Loucy (cell line): ENCODE measurements at regions not wholly inside any gene's neighbourhood (a gene's known extent, or its start where the extent isn't known, plus 50 kb on each side); places are given as distances from the start of the nearest gene placed in this dataset.

ENCODE experiments used
- H2AFZ ChIP-seq: fragments of 200-600 bp; sonication (generic); 2 replicates; pipeline ENCODE4 v1.6.0; 2016; ENCODE audit warnings: antibody characterized with exemption, mild to moderate bottlenecking, low read length, moderate library complexity
- H3F3A ChIP-seq: fragments of 200-600 bp; 2 replicates; pipeline ENCODE4 v1.6.0; 2016; ENCODE audit warnings: antibody characterized with exemption, low read depth, mild to moderate bottlenecking
- H3K27me3 ChIP-seq: fragments of 200-600 bp; sonication (generic); 2 replicates; pipeline ENCODE4 v1.6.1; 2014; ENCODE audit warnings: low read length, mild to moderate bottlenecking; ENCODE audit not compliant: insufficient read depth, poor library complexity, severe bottlenecking
- H3K36me3 ChIP-seq: fragments of 200-600 bp; sonication (generic); 2 replicates; pipeline ENCODE4 v1.6.1; 2016; ENCODE audit warnings: low read length; ENCODE audit not compliant: insufficient read depth
- H3K4me1 ChIP-seq: fragments of 200-600 bp; sonication (generic); 2 replicates; pipeline ENCODE4 v1.5.1; 2014; ENCODE audit warnings: low read length, mild to moderate bottlenecking; ENCODE audit not compliant: insufficient read depth, poor library complexity, severe bottlenecking
- H3K4me2 ChIP-seq: fragments of 200-600 bp; sonication (generic); 2 replicates; pipeline ENCODE4 v1.6.0; 2014; ENCODE audit warnings: antibody characterized with exemption, low read length, low read depth, mild to moderate bottlenecking; ENCODE audit not compliant: poor library complexity, severe bottlenecking
- H3K4me3 ChIP-seq: fragments of 200-600 bp; sonication (generic); 2 replicates; pipeline ENCODE4 v1.5.1; 2014; ENCODE audit warnings: low read length, mild to moderate bottlenecking, mixed read lengths; ENCODE audit not compliant: poor library complexity, severe bottlenecking
- H3K79me2 ChIP-seq: fragments of 200-600 bp; sonication (generic); 2 replicates; pipeline ENCODE4 v1.6.1; 2014; ENCODE audit warnings: low read length; ENCODE audit not compliant: insufficient read depth
- H3K9ac ChIP-seq: fragments of 200-600 bp; sonication (generic); 2 replicates; pipeline ENCODE4 v1.6.0; 2014; ENCODE audit warnings: mild to moderate bottlenecking, low read depth, low read length, moderate library complexity; ENCODE audit not compliant: poor library complexity, severe bottlenecking
- H3K9me2 ChIP-seq: fragments of 200-600 bp; sonication (generic); replicated peaks from 2 replicates; pipeline ENCODE4 v1.6.1; 2016; ENCODE audit warnings: low read depth, low read length, mixed read lengths
- H3K9me3 ChIP-seq: fragments of 200-600 bp; sonication (generic); 2 replicates; pipeline ENCODE4 v1.6.1; 2014; ENCODE audit warnings: mild to moderate bottlenecking, antibody characterized with exemption, low read length, low read depth; ENCODE audit not compliant: insufficient read depth
- H4K20me1 ChIP-seq: fragments of 200-600 bp; sonication (generic); 2 replicates; pipeline ENCODE4 v1.6.0; 2014; ENCODE audit warnings: antibody characterized with exemption, low read length, mild to moderate bottlenecking; ENCODE audit not compliant: insufficient read depth, poor library complexity, severe bottlenecking
- EZH2phosphoT487 ChIP-seq: fragments of 200-600 bp; IDR thresholded peaks from 2 replicates; pipeline ENCODE4 v1.6.1; 2018; ENCODE audit warnings: antibody characterized with exemption, mild to moderate bottlenecking, moderate library complexity, borderline replicate concordance
- TF ChIP-seq, protein P1 (sequence below): fragments of 200-600 bp; sonication (generic); conservative IDR thresholded peaks from 2 replicates; pipeline ENCODE4 v1.5.1; 2014; ENCODE audit warnings: mild to moderate bottlenecking, antibody characterized with exemption, low read length

DNA sequence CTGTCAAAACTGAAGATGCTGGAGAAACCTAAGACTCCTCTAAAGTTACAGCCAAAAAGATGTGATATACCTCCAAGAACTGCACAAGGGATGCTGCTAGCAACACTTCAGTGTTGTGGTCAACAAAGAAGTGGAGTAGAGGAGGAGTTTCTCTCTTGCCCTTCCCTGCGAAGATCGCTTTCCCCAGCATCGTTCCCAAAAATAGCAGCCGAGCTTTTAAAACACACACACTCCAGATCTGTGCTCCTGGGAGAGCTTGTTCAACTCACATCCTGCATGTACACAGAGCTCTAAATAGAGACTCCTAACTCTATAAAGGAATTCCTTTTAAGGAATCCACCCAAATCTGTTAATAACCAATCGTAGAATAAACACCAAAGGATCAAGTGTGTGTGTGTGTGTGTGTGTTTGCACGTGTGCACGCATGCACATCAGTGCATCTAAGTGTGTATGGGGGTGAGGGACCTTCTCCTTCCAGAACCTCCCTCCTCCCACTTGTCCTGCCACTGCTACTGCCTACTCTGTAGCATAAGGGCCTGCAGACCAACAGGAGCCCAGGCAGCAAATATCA, 58.5 kb downstream of the PSMG1 start:
- Histone ChIP-seq H3K79me2 (no peaks in the 10 kb centered on the region), H3K4me3 (no peak overlapping the region), H3K27me3 (no peaks in the 10 kb centered on the region), H3K36me3 (no peaks in the 10 kb centered on the region), H3F3A (no peaks in the 10 kb centered on the region), H3K4me1 (peaks cover 8% of the 10 kb centered on the region), H3K9me2 (no peaks in the 10 kb centered on the region), H3K9me3 (no peaks in the 10 kb centered on the region), H3K9ac (no peak overlapping the region), H2AFZ (no peak overlapping the region), H3K4me2 (no peak overlapping the region), H4K20me1 (no peaks in the 10 kb centered on the region)
- TF ChIP-seq EZH2phosphoT487: no peak
- TF ChIP-seq, protein P1, sequence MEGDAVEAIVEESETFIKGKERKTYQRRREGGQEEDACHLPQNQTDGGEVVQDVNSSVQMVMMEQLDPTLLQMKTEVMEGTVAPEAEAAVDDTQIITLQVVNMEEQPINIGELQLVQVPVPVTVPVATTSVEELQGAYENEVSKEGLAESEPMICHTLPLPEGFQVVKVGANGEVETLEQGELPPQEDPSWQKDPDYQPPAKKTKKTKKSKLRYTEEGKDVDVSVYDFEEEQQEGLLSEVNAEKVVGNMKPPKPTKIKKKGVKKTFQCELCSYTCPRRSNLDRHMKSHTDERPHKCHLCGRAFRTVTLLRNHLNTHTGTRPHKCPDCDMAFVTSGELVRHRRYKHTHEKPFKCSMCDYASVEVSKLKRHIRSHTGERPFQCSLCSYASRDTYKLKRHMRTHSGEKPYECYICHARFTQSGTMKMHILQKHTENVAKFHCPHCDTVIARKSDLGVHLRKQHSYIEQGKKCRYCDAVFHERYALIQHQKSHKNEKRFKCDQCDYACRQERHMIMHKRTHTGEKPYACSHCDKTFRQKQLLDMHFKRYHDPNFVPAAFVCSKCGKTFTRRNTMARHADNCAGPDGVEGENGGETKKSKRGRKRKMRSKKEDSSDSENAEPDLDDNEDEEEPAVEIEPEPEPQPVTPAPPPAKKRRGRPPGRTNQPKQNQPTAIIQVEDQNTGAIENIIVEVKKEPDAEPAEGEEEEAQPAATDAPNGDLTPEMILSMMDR: no peak

DNA sequence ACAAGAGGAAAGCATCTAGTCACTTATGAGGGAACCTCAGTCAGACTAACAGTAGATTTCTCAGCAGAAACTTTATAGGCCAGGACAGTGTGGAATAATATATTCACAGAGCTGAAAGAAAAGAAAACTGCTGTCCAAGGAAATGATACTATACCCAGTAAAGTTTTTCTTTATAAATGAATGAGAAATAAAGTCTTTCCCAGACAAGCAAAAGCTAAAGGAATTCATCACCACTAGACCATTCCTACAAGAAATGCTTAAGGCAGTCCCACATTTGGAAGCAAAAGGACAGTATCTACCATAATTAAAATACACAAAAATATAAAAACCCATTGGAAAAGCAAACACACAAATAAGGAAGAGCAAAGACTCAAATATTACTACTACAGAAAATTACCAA, 59.9 kb downstream of the PSMG1 start:
- no peak for TF ChIP-seq EZH2phosphoT487
- TF ChIP-seq, protein P1: no peak
- no peak overlapping the region for H3K4me2 ChIP-seq
- no peaks in the 10 kb centered on the region for H3K79me2 ChIP-seq
- no peak overlapping the region for H3K9ac ChIP-seq
- H3F3A ChIP-seq: no peaks in the 10 kb centered on the region
- no peaks in the 10 kb centered on the region for H3K9me3 ChIP-seq
- H2AFZ ChIP-seq: no peak overlapping the region
- H3K4me3 ChIP-seq: no peak overlapping the region
- H3K36me3 ChIP-seq: no peaks in the 10 kb centered on the region
- no peaks in the 10 kb centered on the region for H3K27me3 ChIP-seq
- no peaks in the 10 kb centered on the region for H4K20me1 ChIP-seq
- H3K9me2 ChIP-seq: no peaks in the 10 kb centered on the region
- peaks cover 8% of the 10 kb centered on the region for H3K4me1 ChIP-seq

DNA sequence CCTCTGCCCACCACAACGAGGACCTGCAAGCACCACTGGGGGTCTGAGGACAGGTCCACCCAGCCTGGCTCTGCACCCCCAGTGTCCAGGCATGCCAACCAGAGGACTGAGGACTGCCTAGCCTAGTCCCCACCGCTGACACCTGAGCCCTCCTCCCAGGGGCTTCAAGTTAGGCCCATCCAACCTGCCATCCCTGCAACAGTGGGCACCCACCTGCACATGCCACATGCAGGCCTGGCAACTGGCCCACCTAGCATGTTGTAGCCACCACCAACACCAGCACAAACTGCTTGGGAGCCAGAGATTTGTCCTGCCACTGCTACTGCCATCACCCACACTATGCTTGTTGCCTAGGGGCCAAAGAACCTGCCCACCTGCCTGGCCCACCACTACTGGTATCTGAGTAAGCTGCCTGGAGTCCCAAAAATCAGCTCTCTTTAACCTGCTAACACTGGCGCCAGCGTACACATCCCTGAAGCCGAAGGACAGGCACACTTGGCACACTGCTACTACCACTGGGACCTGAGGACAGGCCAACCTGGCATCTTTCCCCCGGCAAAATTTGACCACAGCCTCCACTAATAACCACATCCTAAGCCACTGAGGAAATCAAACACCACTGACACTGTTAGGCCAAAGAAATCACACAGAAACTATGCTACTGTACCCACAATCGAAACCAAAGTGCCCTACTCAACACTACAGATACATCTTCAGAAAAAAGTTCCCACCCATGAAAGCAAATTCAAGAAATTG, 61.5 kb downstream of the PSMG1 start:
- Histone ChIP-seq H2AFZ (no peak overlapping the region), H3K36me3 (no peaks in the 10 kb centered on the region), H3F3A (no peaks in the 10 kb centered on the region), H3K27me3 (no peaks in the 10 kb centered on the region), H3K9ac (no peak overlapping the region), H3K4me2 (no peak overlapping the region), H3K9me2 (no peaks in the 10 kb centered on the region), H3K79me2 (no peaks in the 10 kb centered on the region), H3K4me1 (peaks cover 8% of the 10 kb centered on the region), H3K4me3 (no peak overlapping the region), H4K20me1 (no peaks in the 10 kb centered on the region), H3K9me3 (no peaks in the 10 kb centered on the region)
- TF ChIP-seq, protein P1: no peak
- TF ChIP-seq EZH2phosphoT487: no peak
